Upper lobe of left lung (tissue), 6 donors: ENCODE measurements at regions not wholly inside any gene's neighbourhood (a gene's known extent, or its start where the extent isn't known, plus 50 kb on each side); places are given as distances from the start of the nearest gene placed in this dataset.

Experiments
- ATAC-seq, 2 donors: fragments of 200-7000 bp; cut with Tn5 transposase; one replicate each; pipeline ENCODE4 v1.9.1; 2022; ENCODE audit warnings: mild to moderate bottlenecking in 2 of 2, moderate library complexity in 2 of 2; ENCODE audit not compliant: low FRiP score in 2 of 2
- DNase-seq, 2 donors: peaks; one replicate each; pipeline ENCODE4 v3.0.0-alpha.2; 2019 to 2020
- H3K27ac ChIP-seq, 4 donors: fragments of 200-600 bp; sonication (generic); one replicate each; pipeline ENCODE4 v1.5.1; 2016 to 2019
- H3K27me3 ChIP-seq, 4 donors: fragments of 200-600 bp; sonication (generic); one replicate each; pipeline ENCODE4 v1.5.1; 2017 to 2019
- H3K36me3 ChIP-seq, 4 donors: fragments of 200-600 bp; sonication (generic); one replicate each; pipeline ENCODE4 v1.5.1; 2016 to 2019
- H3K4me1 ChIP-seq, 4 donors: fragments of 200-600 bp; sonication (generic); one replicate each; pipeline ENCODE4 v1.5.1; 2018 to 2019
- H3K4me3 ChIP-seq, 4 donors: fragments of 200-600 bp; sonication (generic); one replicate each; pipeline ENCODE4 v1.5.1; 2017 to 2019; ENCODE audit warnings: mild to moderate bottlenecking in 2 of 4, moderate library complexity in 1 of 4
- H3K9me3 ChIP-seq, 4 donors: fragments of 200-600 bp; sonication (generic); one replicate each; pipeline ENCODE4 v1.5.1; 2018 to 2019
- CTCF ChIP-seq, 6 experiments: fragments of 450-650 bp in 4 of 6; fragments of 200-600 bp in 2 of 6; sonication (generic) in 2 of 6; IDR thresholded peaks; one replicate each; pipeline ENCODE4 v1.5.1; 2016 to 2019; ENCODE audit warnings: antibody characterized with exemption in 6 of 6
- EP300 ChIP-seq, 4 donors: sonication (generic); formaldehyde crosslinking; IDR thresholded peaks; one replicate each; pipeline ENCODE4 v1.5.1; 2017; ENCODE audit warnings: antibody characterized with exemption in 4 of 4, control low read depth in 2 of 4
- POLR2A ChIP-seq, 4 donors: fragments of 450-650 bp; IDR thresholded peaks; one replicate each; pipeline ENCODE4 v1.5.1; 2016 to 2017; ENCODE audit warnings: antibody characterized with exemption in 4 of 4, mild to moderate bottlenecking in 2 of 4
- POLR2AphosphoS5 ChIP-seq, 2 donors: sonication (generic); formaldehyde crosslinking; IDR thresholded peaks; one replicate each; pipeline ENCODE4 v1.5.1; 2017; ENCODE audit warnings: antibody characterized with exemption in 2 of 2
- WGBS, 2 donors: methylation state at CpG; one replicate each; pipeline ENCODE4 v1.1.5; 2017 to 2018; 5-methylcytosine and 5-hydroxymethylcytosine counted together
- donor health status: DM: no; HTN: no; CAD: no; lungs with moderate emphysema.
- donor health status: DM: no; HTN: yes; CAD: no; lungs with severe emphysema.

DNA sequence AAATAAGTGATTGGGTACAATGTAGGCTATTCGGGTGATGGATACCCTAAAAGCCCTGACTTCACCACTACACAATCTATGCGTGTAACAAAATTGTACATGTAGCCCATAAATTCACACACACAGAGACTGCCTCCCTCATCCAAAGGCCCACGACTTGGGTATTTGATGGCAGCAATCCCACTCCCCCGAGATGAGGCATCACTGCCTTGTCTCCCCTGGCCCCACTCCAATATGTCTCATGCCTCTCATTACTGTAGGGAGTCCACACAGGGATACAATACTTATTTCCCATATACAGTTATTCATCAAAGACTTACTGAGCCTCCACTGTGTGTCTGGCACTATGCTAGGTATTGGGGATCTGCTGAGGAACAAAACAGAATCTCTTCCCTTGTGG lies 192.6 kb downstream of the CBLN1 start:
- Histone ChIP-seq H3K36me3 (no peaks in the 10 kb centered on the region), H3K4me3 (no peak overlapping the region), H3K4me1 (no peaks in the 10 kb centered on the region), H3K27me3 (no peaks in the 10 kb centered on the region), H3K9me3 (peaks cover 0 to 4% (median 1%) of the 10 kb centered on the region in 4 donors), H3K27ac (no peak overlapping the region)
- DNase-seq (no peak), ATAC-seq (no peak)
- no peak for TF ChIP-seq POLR2AphosphoS5 (IDR thresholded peaks at IDR 0.05)
- 71 to 72% methylated on average over 4 of the region's 4 CpGs for WGBS, 2 donors

GRCh38 chr16:49085686-49086085 lies 196.0 kb downstream of the CBLN1 start:
- TF ChIP-seq EP300 (IDR thresholded peaks at IDR 0.05) (no peak), CTCF (IDR thresholded peaks at IDR 0.05) (no peak), POLR2AphosphoS5 (IDR thresholded peaks at IDR 0.05) (no peak), POLR2A (IDR thresholded peaks at IDR 0.05) (no peak)
- DNase-seq (no peak), ATAC-seq (no peak)
- no peaks in the 10 kb centered on the region for H3K36me3 ChIP-seq
- no peaks in the 10 kb centered on the region for H3K27me3 ChIP-seq
- WGBS, 2 donors = 77 to 92% methylated on average over 2 of the region's 2 CpGs
- H3K9me3 ChIP-seq = peaks cover 0 to 4% (median 1%) of the 10 kb centered on the region in 4 donors
- no peak overlapping the region for H3K4me3 ChIP-seq
- H3K4me1 ChIP-seq = no peaks in the 10 kb centered on the region
- H3K27ac ChIP-seq = no peak overlapping the region

DNA sequence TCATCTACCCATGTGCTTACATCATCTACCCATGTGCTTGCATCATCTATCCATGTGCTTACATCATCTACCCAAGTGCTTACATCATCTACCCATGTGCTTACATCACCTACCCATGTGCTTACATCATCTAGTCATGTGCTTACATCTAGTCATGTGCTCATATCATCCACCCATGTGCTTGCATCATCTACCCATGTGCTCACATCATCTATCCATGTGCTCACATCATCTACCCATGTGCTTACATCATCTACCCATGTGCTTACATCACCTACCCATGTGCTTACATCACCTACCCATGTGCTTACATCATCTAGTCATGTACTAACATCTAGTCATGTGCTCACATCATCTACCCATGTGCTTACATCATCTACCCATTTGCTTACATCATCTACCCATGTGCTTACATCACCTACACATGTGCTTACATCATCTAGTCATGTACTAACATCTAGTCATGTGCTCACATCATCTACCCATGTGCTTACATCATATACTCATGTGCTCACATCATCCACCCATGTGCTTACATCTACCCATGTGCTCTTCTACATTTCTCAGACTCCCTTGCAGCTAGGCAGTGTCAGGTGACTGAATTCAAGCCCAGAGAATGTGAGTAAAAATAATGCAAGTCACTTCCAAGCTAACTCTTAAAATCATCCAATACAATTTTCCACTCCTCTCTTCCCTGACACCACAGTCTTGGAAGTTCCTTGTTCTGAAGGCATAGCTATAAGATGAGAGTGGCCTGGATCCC lies 196.8 kb downstream of the CBLN1 start:
- ATAC-seq (no peak), DNase-seq (no peak)
- Histone ChIP-seq H3K9me3 (peaks cover 0 to 6% (median 1%) of the 10 kb centered on the region in 4 donors), H3K27me3 (no peaks in the 10 kb centered on the region), H3K36me3 (no peaks in the 10 kb centered on the region), H3K4me1 (no peaks in the 10 kb centered on the region), H3K4me3 (no peak overlapping the region), H3K27ac (no peak overlapping the region)
- TF ChIP-seq POLR2A (IDR thresholded peaks at IDR 0.05) (no peak), EP300 (IDR thresholded peaks at IDR 0.05) (no peak), CTCF (IDR thresholded peaks at IDR 0.05) (no peak), POLR2AphosphoS5 (IDR thresholded peaks at IDR 0.05) (no peak)

DNA sequence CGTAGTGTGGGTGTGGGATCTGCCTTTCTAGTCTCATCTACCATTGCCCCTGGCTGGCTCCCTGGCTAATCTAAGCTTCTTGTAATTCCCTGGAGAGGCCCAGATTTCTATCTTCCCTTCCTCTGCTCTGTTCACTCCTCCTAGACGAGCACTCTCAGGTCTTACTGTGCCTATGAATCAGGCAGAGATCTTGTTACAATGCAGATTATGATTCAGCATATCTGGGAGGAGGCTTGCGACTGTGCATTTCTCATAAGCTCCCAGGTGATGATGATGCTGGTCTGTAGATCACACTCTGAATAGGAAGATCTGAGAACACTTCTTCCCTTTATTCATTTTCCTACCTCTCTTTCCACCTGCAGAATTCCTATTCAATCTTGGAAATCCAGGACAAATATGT lies 200.1 kb downstream of the CBLN1 start:
- Histone ChIP-seq H3K27ac (no peak overlapping the region), H3K36me3 (no peaks in the 10 kb centered on the region), H3K9me3 (peaks cover 0 to 23% (median 3%) of the 10 kb centered on the region in 4 donors), H3K27me3 (no peaks in the 10 kb centered on the region), H3K4me1 (no peaks in the 10 kb centered on the region), H3K4me3 (no peak overlapping the region)
- no peak for TF ChIP-seq CTCF (IDR thresholded peaks at IDR 0.05)
- no peak for TF ChIP-seq POLR2AphosphoS5 (IDR thresholded peaks at IDR 0.05)
- TF ChIP-seq EP300 (IDR thresholded peaks at IDR 0.05) = no peak
- no peak for TF ChIP-seq POLR2A (IDR thresholded peaks at IDR 0.05)
- DNase-seq (no peak), ATAC-seq (no peak)
- WGBS, 2 donors = 34 to 39% methylated on average over 3 of the region's 3 CpGs

GRCh38 chr16:49081086-49081485 lies 200.6 kb downstream of the CBLN1 start:
- Histone ChIP-seq H3K9me3 (peaks cover 0 to 23% (median 3%) of the 10 kb centered on the region in 4 donors), H3K36me3 (no peaks in the 10 kb centered on the region), H3K4me3 (no peak overlapping the region), H3K27me3 (no peaks in the 10 kb centered on the region), H3K27ac (no peak overlapping the region), H3K4me1 (no peaks in the 10 kb centered on the region)
- TF ChIP-seq CTCF (IDR thresholded peaks at IDR 0.05) (no peak), EP300 (IDR thresholded peaks at IDR 0.05) (no peak), POLR2A (IDR thresholded peaks at IDR 0.05) (no peak), POLR2AphosphoS5 (IDR thresholded peaks at IDR 0.05) (no peak)
- WGBS, 2 donors = 82 to 87% methylated on average over 9 to 11 of the region's 11 CpGs
- DNase-seq (peak in 1 of 2 donors; percentile 34), ATAC-seq (no peak)
